GM18502 (cell line): ENCODE measurements at regions not wholly inside any gene's neighbourhood (a gene's known extent, or its start where the extent isn't known, plus 50 kb on each side); places are given as distances from the start of the nearest gene placed in this dataset.
A peak's percentile ranks its signal among the peaks of the same experiment; 100 is the strongest.
"Not testable (repeated sequence)": the region's sequence is repeated elsewhere in the genome, so short reads cannot be mapped to it uniquely, and the experiment has no call there.

Experiments
- ATAC-seq: cut with Tn5 transposase; IDR thresholded peaks from one replicate; pipeline ENCODE4 v1.9.1; 2021; ENCODE audit warnings: mild to moderate bottlenecking; ENCODE audit not compliant: unreplicated experiment, poor library complexity

DNA sequence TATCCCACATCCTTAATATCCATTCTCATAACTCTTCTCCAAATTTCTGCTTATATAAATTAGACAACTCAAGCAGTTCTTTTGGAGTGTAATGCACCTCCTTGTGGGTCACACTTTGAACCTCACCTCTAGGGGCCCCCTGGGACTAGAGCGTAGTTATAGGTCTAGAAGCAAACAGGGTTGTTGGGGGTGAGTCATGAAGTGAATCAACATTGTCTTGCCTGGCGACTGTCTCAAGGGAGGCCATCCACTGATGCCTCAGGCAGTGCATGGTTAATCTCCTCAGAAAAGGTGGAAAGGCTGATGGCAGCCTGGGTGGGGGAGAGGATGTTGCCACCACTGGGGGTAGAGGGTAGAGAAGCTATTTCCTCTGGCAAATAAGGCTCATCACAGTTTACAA is 129.1 kb downstream of the TNFRSF21 start:
- no peak for ATAC-seq

DNA sequence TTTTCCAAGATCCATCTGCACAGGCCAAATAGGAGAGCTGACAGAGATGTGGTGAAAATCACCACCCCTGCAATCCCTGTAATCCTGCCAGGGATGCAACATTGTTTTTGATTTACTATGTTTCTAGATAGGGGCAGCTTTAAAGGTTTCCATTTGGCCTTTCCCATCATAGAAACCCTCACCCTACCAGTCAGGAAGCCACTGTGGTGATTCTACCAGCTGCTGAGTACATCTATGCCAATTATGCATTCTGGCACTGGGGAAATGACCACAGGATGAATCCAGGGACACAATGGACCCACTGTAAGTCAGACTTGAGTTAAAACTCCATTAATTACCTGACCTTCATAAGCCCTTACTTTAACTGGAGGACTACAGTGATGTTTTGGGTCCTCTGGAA is 130.4 kb downstream of the TNFRSF21 start:
- ATAC-seq, result no peak

DNA sequence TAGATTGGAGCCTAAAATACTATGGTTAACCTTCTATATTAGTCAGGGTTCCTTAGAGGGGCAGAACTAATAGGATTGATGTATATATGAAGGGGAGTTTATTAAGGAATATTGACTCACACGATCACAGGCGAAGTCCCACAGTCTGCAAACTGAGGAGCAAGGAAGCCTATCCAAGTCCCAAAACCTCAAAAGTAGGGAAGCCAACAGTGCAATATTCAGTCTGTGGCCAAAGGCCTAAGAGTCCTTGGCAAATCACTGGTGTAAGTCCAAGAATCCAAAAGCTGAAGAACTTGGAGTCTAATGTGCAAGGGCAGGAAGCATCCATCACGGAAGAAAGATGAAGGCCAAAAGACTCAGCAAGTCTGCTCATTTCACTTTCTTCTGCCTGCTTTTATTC is 133.5 kb upstream of the ADGRF1 start:
- no peak for ATAC-seq

DNA sequence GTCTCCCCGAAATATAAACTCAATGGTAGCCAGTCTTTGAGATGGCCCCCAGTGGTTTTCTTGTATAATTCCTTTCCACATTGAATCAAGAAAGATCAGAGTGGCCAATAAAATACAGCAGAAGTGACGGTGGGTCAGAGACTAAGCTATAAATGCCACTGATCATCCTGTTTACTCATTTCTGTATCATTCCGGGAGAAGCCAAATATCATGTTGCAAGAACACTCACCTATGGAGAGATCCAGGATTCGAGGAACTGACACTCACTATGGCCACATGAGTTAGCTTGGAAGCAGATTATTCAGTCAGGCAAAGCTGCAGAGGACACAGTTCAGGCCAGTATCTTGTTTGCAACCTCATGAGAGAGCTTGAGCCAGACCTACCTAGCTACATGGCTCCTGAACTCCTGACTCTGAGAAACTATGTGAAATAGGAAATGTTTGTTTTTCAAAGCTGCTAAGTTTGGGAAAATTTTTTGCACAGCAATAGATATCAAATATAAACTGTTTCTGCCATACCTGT is 132.4 kb upstream of the ADGRF1 start:
- ATAC-seq, result no peak

DNA sequence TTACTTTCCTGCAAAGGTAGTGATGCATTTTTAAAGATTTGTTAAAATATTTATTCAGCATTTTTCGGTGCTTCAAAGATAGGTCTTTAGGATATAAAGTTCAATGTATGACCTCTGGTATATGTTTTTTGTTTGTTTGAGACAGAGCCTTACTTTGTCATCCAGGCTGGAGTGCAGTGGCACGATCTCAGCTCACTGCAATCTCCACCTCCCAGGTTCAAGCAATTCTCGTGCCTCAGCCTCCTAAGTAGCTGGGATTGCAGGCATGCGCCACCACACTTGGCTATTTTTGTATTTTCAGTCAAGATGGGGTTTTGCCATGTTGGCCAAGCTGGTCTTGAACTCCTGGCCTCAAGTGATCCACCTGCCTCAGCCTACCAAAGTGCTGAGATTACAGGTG is 131.9 kb upstream of the ADGRF1 start:
- not testable (repeated sequence) for ATAC-seq

DNA sequence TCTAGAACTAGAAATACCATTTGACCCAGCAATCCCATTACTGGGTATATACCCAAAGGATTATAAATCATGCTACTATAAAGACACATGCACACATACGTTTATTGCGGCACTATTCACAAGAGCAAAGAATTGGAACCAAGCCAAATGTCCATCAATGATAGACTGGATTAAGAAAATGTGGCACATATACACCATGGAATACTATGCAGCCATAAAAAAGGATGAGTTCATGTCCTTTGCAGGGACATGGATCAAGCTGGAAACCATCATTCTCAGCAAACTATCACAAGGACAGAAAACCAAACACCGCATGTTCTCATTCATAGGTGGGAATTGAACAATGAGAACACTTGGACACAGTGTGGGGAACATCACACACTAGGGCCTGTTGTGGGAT is 131.0 kb upstream of the ADGRF1 start:
- ATAC-seq, result not testable (repeated sequence)

DNA sequence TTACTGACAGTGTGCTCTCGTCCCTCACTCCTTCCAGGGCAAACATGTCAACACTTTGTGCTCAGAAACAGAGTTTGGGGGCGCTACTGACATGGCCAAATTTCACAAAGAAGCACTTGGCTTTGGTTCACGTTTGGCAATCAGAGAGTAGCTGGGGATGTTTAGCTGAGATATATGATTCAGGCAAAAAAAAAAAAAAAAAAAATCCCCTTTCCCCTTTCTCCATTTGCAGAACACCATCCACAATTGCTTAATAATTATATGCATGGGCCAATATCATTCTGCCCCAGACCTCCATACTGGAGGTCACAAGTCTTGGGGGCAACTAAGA is 128.4 kb upstream of the ADGRF1 start:
- ATAC-seq, result no peak

DNA sequence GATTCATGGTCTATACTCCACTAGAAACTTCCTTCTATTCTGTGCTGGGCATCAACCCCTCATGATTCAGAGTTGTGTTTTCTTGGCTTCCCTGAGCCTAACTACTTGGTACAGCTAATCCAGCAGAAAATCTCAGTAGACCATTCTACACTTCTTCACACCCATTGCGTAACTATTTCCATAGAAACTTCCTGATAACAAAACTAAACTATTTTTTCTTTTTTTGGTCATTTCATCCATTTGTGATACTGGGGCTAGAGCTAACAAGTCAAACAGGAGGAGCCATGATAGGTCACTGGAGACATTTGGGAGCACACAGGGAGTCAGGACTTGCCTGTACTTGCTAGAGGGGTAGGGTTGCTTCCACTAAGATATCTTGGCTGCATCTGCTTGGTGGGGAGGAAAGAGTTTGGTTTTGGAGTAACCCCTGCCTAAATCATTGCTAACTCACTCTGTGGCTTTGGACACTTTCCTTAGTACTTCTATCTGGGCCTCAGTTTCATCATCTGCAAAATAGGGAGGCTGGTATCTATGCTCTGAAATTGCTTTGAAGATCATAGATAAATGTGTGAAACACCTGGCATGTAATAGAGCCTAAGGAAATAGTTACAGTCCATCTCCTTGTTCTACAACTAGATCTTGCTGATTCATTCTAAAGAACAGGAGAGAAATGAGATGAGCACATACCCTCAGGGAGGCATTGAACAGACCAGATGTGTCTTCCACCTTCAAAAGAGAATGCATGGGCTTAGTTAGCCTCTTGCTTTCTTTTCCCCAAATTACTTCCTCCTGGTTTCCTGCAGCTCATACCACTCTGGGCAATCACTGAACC is 127.9 kb upstream of the ADGRF1 start:
- no peak for ATAC-seq

DNA sequence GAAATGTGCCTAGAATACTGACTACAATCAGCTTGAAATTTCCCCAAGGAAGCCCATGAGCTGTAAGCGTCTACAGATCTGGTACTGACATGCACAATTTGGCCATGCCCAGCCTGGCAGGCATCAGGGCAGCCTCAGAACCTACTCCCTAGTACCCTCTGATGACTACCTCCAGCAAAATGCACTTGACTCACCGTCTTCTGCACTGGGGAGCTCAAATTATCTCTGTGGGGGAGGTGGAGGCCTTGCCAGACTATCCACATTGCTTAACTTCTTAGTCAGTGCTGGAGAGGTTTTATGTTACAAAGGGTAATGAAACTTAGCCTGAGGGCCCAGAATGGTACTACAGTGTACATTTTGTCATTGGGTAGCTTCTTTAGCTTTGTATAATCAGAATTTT is 126.0 kb upstream of the ADGRF1 start:
- ATAC-seq, result no peak

DNA sequence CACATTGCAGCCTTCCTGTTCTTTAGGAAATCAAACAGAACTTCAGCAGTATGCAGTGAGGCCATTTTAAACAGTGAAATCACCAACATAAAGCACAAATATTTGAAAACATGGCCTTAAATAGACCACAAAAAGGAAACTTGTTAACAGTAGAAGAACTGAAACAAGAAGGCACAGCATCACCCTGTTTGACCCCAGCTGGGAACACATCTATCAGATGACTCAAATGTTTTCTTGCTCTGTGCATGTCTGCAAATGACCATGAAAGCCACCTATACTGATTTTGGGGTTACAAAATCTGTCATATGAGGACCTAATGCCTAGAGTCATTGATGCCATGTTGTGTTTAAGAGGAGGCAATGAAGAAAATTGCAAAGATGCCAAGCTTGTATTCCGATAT is 123.8 kb upstream of the ADGRF1 start:
- peak; percentile 91 for ATAC-seq

DNA sequence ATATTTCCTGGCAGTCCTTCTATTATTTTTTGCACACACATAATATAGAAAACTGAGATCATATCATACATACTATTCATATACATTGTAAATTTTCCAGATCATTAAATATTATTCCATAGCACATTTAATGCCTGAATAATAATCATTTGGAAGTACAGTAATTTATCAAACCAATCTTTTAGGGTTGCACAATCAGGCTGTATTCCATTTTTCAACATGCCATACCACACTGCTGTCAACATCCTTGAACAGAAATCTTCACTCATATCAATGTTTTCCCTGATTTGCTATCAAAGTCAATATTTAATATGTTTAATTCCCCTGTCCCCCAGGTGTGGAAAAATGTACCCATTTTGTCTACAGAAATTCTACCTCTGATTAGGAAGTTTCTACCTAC is 122.7 kb upstream of the ADGRF1 start:
- no peak for ATAC-seq

DNA sequence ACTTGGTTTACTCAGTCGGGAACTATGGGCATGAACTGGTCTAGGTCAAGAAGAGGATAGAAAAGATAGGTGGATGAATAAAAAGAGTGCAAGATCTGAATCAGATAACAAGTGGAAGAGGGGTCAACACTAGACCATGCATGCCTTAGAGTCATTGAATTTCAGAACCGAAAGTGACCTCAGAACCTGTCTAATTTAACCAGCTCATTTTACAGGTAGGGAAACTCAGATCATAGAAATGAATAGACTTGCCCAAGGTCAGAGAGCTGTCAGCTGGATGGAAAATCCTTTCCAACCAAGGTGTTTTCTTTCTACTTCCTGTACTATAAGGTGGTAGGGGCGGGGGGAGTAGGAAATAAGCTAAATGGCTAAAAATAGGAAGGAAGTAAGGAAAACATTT is 121.4 kb upstream of the ADGRF1 start:
- peak; percentile 38 for ATAC-seq

DNA sequence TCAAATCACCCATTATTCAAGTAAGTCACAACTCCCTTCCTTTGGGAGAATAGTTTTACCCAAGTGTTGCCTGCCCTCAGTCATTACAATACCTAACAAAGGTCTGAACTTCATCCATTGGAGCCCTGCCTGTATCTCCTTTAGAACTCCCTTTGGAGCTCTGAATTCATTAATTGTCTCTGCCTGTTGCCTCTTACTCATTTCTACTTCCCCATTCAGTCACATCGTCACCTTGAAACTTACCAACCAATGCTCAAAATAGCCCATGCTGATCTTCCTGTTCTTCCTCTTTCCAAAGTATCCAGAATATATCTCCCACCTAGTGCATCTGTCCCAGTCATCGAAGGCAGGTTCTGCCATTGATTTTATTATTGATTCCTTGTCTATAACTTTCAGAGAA is 120.7 kb upstream of the ADGRF1 start:
- no peak for ATAC-seq

DNA sequence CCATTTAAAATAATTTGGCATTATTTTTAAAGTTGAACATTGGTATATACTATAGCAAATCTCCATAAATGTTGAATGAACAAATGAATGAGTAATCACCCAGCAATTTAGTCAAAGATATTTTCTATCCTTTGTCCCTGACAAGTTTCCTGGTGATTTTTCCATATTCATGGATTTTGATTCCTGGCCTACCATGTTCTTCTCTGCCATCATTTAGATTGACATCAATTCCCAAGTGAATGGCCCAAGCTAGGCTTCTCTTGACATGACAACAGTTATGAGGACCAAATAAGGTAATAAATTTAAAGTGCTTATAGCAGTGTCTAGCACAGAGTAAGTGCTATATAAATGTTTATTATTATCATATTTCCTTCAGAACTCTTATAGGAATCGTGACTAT is 120.1 kb upstream of the ADGRF1 start:
- no peak for ATAC-seq

DNA sequence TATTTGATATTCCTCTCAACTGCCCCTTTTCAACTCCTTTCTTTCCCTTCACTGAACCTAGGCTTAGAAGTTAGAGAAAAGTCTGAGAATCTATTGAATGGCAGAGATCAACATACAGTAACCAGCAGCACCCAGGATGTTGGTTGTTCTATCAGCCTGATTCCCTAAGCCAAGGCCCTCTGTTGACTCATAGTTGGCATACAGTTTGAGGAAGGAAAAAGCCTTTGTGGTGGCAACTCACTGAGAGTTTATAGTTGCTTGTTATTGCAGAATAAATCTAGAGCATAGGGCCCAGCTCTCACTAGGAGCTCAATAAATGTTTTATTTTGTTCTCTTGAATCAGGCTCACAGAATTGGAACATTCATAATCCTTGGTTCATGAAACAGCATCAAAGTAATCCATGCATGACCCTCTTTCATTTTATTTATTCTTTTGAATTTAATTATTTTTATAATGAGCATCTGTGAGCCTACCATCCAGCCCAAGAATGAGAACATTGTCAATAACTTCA is 119.1 kb upstream of the ADGRF1 start:
- no peak for ATAC-seq

DNA sequence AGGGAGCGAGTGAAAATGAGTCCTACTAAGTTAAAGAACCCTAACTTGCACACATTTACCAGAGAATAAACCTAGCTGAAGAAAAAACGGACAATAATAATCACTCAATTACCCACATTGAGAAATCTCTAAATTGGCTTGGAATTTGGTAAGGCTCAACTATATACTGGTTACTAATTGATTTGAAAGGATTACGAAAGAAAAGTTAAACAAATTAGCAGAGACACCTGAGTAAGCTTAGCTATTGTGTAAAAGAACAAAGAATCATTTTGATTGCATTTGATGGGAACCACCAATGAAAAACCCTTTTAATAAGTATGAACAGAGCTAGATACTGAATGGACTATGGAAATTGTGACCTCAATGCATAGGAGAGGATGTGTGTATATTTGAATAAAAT is 118.6 kb upstream of the ADGRF1 start:
- no peak for ATAC-seq

DNA sequence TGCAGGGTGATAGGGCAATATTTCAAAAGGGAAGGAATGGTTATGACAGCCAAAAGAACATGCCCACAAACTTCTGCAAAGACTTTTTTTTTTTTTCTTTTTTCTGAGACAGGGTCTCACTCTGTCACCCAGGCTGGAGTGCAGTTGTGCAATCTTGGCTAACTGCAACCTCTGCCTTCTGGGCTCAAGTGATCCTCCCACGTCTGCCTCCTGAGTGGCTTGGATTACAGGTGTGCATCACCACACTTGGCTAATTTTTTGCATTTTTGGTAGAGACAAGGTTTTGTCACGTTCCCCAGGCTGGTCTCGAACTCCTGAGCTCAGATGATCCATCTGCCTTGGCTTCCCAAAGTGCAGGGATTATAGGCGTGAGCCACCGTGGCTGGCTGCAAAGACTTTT is 117.6 kb upstream of the ADGRF1 start:
- ATAC-seq, result no peak

DNA sequence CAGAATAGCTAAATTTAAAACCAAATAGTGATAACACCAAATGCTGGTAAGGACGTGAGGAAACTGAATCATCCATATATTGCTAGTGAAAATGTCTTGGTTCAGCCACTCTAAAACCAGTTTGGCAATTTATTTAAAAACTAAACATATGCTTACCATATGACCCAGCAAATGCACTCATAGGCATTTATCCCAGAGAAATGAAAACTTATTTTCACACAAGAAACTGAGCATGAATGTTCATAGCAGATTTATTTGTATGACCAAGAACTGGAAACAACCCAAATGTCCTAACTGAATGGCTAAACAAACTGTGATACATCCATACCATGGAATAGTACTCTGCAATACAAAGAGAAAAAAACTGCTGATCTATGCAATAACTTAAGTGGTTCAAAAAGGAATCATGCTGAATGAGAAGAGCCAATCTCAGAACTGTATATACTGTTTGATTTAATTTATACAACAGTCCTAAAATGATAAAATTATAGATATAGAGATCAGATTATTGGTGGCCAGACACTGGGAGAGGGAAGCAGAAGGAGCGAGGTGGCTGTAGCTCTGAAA is 115.6 kb upstream of the ADGRF1 start:
- no peak for ATAC-seq

DNA sequence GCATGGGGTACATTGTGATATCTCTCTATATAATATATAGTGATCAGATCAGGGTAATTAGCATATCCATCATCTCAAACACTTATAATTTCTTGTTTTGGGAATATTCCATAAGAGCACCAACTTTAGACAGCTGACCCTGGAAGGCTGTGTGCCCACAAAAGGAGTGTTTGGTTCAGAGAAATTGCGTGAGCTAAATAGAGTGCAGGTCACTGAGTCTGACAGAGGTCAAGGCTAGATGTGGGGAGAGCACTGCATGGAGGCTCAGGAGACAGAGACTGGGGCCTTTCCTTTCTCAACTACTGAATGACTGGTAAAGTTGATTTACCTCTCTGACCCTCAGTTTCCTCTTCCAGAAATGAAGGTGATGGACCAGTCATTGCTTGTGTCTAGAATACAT is 114.9 kb upstream of the ADGRF1 start:
- ATAC-seq, result no peak

DNA sequence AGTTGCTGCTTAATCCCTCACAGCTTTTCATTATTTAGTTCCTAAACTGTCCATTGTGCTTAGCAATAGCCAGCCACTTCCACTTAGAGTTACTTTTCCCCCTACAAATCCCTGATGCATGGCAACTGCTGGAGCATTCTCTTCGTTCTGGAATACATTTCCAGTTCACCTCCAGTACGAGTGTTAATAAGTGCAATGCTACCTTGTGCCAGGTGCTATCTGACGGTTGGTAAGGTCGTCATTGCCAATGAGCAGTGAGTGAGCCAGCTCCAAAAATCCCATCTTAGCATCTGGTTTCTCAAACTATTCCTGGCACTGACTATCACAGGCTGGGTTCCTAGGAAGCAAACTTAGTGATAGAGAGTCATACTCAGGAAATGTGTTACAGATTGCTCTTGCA is 114.1 kb upstream of the ADGRF1 start:
- no peak for ATAC-seq

DNA sequence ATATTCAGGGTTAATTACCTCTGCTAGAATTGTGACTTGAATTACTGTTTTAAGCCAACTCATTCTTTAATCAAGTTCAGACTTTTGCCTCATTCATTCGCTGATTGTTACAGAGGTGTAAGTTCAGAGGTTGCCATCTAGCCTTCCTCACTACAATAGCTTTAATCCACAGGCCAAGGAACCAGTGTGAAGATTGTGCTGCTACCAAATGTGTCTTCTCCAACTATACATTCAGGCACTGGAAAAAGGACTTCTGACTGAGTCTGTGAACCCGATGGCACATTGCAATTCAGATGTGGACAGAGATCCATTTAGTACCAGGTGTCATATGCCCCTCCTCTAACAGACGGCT is 111.2 kb upstream of the ADGRF1 start:
- no peak for ATAC-seq
